Stimulated activated CD8-positive, alpha-beta memory T cell treated with anti-CD3 and anti-CD28 coated beads, Interleukin-12 subunit alpha, Interleukin-12 subunit beta, amount 100 ng/mL, for 24 hours (primary cell): ENCODE measurements at regions not wholly inside any gene's neighbourhood (a gene's known extent, or its start where the extent isn't known, plus 50 kb on each side); places are given as distances from the start of the nearest gene placed in this dataset.
"Not testable (repeated sequence)": the region's sequence is repeated elsewhere in the genome, so short reads cannot be mapped to it uniquely, and the experiment has no call there.

Source experiments
- DNase-seq: peaks from one replicate; pipeline ENCODE4 v3.0.0-alpha.2; 2020; ENCODE audit errors: extremely low read depth

DNA sequence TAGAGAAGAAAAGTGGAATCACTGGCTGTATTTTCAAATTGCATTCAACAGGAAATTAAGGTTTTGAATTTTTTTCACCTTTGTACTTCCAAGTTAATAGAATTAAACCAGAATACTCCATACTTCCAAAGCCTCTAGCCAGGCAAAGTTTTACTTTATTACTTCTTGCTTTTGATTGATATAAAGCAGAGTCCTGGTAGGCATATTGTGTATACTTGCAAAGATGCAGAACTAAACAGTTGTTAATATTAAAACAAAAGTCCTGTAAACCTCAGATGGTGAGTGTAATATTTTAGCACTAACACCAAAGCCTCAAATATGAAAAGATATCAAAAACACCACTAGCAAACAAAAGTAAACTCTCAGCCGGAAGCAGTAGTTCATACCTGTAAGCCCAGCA, 107.2 kb upstream of the C2CD4B start:
- no peak for DNase-seq

GRCh38 chr15:62275831-62276230, 110.7 kb upstream of the C2CD4B start:
- DNase-seq: no peak

GRCh38 chr15:62277816-62278394, 112.8 kb upstream of the C2CD4B start:
- DNase-seq: no peak

DNA sequence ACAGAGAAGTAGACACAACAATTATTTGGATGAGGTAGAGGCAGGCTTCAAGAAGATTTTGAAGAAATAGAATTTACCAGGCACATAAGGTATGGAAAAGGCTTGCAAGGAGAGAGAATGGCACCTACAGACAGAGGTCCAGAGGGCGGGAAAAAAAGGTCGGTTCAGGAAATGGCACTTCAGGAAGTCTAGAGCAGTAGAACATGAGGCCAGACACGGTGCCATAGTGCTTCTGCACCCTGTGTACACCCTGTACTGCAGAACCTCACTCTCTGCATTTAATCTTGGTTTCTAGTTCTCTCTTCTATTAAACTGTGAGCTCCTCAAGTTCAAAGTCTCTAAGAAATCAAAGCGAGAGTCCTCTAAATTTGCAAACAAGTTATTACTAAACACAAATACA, 113.4 kb upstream of the C2CD4B start:
- DNase-seq: no peak

DNA sequence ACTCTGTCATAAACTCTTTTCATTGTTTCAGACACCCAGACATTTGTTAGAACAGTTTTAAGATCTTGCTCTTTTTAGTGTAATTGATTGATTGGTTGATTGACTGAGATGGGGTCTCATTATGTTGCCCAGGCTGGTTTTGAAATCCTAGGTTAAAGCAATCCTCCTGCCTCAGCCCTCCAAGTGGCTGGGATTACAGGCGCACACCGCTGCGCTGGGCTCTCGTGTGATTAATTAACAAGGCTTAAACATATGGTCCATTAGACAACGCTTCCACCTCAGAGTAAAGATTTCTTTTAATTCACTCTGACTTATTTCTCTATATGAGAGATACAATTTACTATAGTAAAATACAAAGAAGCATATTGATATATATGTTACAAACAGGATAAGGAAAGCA, 114.0 kb upstream of the C2CD4B start:
- DNase-seq: no peak

GRCh38 chr15:62280625-62281024, 115.5 kb upstream of the C2CD4B start:
- no peak for DNase-seq

DNA sequence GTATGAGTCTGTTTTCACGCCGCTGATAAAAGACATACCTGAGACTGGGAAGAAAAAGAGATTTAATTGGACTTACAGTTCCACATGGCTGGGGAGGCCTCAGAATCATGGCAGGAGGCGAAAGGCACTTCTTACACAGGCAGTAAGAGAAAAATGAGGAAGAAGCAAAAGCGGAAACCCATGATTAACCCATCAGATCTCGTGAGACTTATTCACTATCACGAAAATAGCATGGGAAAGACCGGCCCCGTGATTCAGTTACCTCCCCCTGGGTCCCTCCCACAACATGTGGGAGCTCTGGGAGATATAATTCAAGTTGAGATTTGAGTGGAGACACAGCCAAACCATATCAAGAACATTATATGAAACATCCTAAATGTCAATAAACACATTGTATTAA, 116.7 kb upstream of the C2CD4B start:
- DNase-seq: not testable (repeated sequence)

- DNase-seq: no peak
These were observed 122.2 kb upstream of the C2CD4B start for GRCh38 chr15:62287066-62287857.

DNA sequence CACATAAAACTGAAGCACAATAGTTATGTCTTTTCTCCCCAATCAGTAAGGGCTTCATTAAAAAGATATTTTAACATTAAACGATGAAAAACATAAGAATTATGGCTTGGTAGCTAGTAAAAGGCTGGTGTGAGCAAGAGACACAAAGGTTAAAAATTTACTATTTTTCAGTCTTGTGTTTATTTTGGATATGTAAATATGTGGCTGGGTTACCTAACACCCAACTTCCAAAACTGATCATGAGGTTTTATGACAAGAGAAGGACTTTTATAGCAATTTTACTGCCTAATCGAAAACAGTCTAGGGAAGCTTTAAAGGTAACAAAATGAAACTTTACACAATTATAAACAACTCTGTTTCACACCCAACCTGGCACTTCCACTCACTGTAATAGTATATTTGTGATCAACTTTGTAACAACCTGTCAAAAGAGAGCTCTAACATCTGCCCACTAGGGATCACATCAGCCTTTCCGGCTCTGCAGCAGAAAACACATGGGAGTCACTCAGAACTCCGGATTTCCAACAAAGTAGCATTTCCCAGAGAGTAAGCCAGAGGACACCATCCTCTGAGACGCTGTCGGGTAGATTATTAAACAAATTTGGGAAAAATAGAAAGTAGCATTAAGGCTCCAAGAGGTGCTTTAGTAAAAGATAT, 123.4 kb upstream of the C2CD4B start:
- no peak for DNase-seq

DNA sequence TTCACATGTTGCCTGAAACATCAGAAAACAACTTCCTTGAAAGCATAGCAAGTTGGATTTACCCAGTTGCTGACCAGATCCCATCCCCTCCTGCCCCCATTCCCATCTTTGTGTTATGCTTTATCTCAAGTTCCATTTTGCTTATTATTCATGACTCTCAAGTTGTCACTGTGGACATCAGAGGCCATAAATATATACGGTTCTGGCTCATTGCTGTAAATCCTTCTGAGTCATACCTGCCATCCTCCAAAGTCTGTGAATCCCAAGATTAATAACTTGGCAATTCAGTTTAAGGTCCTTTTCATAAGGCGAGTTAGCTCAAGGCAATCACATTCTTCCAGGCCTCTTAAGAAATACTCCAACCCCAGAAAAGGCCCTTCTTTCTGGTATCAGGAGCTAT, 126.2 kb upstream of the C2CD4B start:
- no peak for DNase-seq

DNA sequence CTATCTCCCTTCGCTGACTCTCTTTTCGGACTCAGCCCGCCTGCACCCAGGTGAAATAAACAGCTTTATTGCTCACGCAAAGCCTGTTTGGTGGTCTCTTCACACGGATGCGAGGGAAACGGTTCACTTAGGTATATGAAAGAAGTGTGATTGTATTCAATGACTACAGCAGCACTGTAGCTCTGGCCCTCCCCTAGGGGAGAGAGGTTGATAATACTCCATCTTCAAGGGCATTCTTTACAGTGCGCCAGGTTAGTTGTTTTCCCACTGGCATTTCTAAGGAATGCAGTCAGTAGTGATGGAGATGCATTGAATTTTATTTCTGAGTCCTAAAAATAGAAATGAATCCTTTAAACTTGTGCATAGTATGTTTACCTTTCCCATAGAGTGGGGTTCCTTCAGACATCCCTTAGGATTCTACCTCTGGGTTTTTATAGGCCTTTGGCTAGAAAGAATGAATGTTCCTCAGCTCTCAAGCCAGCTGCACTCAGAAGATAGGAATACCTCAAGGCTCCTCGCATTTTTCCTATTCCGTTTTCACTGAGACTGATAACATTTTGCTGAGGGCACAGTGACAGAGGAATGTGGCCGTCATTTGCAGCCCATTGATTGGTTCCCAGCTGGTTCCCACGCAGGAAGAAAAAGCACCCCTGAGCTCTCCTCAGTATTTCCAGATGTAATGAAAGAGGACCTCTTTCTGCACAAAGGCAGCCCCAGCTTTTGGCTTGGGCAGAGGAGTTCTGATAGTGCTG, 131.8 kb upstream of the C2CD4B start:
- no peak for DNase-seq

DNA sequence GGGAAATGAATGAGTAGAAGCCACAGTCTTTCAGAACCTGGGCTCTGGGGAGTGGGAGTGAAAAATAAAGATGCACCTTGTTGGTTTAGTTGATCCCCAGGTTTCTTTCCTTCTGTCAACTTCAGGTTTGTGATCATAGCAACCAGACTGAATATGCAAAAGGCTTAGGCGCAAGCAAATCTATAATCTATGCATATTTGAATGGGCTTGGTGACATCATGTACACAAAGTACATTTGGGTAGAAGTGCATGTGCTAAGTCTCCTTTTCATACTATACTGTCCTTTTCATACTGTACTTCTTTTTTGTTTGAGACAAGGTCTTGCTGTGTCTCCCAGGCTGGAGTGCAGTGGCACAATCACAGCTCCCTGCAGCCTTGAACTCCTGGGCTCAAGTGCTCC, 132.4 kb upstream of the C2CD4B start:
- DNase-seq: no peak

DNA sequence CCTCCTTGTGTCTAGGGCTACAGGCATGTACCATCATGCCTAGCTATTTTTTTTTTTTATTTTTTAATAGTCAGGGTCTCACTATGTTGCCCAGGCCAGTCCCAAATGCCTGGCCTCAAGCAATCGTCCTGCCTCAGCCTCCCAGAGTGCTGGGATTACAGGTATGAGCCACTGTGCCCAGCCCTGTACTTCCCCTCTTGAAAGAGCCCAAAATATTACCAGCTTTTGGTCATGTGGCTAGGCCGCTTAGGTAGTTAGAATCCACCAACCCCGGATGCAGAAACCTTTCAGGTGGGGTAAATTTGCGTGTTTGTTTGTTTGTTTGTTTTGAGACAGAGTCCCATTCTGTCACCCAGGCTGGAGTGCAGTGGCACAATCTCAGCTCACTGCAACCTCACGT, 132.8 kb upstream of the C2CD4B start:
- DNase-seq: no peak

DNA sequence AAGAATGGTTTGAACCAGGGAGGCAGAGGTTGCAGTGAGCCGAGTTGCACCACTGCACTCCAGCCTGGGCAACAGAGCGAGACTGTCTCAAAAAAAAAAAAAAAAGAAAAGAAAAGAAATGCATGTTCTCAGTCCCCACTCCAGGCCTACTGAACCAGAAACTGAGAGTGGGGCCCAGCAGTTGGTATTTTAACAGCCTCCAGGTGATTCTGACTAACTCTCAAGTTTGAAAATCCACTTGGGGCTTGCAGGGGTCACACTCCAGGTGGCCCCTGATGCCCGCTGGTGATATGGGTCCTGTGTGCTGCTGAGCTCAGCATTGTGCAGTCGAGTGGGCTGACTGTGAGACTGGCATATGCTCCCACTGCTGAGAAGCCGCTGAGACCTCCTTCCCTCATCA, 133.7 kb upstream of the C2CD4B start:
- DNase-seq: no peak

DNA sequence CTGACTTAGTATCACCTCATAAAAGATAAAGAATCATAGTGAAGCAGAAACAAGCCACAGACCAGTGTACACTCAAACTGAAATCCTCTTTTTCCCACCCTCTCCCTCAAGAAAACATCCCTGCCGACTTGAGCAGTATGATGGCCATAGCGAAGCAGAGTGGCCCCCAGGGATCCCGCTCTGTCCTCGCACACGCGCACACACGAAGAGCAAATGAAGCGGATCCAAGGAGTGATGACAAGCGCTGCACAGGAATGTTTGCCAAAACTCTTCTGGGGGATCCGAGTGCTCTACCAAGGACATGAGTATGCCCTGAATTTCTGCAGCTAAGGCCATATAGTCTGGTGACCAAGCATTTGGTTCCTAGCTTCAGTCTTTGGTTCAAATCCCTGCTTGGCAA, 134.5 kb upstream of the C2CD4B start:
- DNase-seq: no peak

DNA sequence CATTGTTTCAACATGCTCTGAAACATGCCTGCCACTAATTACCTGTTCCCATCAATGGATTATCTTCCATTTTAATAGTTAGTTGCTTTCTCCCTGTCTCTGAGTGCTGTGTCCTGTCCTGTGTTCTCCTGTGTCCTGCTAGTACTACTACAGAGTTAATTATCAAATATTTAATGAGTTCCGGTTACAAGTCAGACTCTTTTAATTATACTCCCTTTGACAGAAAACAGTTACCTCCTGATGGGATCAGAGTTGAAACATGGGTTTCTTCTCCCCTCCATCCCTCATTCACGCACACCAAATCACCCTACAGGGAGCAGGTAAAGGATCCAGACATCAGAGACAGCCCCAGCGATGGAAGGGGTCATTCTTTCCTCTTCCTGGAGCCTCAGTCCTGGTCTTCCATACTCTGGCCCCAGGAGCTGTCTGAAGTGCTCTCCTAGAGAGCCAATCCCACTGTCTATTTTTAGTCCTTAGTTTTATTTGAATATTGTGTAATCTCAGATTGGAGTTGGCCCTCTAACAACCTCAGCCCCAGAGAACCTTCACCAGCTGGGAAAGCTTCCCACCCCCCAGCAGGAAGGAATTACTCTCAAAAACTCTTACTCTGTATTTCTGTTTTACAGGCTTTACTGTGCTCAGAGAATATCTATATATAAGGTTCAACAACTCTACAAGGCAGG, 137.0 kb upstream of the C2CD4B start:
- DNase-seq: no peak

- no peak for DNase-seq
These were observed 141.9 kb upstream of the C2CD4B start for GRCh38 chr15:62306851-62307504.

GRCh38 chr15:62307551-62307950, 142.5 kb upstream of the C2CD4B start:
- DNase-seq: no peak

GRCh38 chr15:62316413-62317060, 151.5 kb upstream of the C2CD4B start:
- no peak for DNase-seq

GRCh38 chr15:62320259-62320658, 155.2 kb upstream of the C2CD4B start:
- DNase-seq: no peak

DNA sequence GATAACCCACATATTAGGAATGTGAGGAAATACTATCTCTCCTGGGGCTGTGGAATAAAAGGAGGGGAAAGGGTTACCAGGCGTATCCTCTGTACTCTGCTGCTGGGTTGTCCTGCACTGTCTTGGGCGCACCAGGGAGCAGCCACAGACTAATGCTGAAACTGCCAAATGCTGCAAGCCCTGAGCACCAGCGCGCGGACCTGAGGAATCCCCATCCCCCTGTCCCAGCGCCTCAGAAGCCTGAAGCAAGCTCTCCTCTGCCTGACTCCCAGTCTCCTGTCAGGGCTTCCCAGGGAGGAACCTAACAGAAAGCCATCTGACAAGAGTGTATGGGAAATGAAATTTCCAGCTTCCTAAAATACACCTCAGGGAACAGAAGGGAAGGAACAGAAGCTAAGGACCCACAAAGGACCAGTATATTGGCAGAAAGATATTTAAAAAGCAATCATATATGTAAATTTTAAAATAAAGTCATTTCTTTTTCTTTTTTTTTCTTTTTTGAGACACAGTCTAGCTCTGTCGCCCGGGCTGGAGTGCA, 158.3 kb upstream of the C2CD4B start:
- DNase-seq: no peak
